Parathyroid adenoma (tissue), 2 donors: ENCODE measurements at regions not wholly inside any gene's neighbourhood (a gene's known extent, or its start where the extent isn't known, plus 50 kb on each side); places are given as distances from the start of the nearest gene placed in this dataset.

Experiments
- H2AFZ ChIP-seq: fragments of 300-600 bp; sonication (generic); one replicate; pipeline ENCODE4 v1.7.0; 2017; ENCODE audit warnings: antibody characterized with exemption, mild to moderate bottlenecking
- H3K27ac ChIP-seq: fragments of 300-600 bp; sonication (generic); one replicate; pipeline ENCODE4 v1.7.0; 2017
- H3K27me3 ChIP-seq: fragments of 300-600 bp; sonication (generic); one replicate; pipeline ENCODE4 v1.7.0; 2017; ENCODE audit warnings: low read length; ENCODE audit not compliant: control insufficient read depth, insufficient read depth
- H3K36me3 ChIP-seq: fragments of 300-600 bp; sonication (generic); one replicate; pipeline ENCODE4 v1.7.0; 2017; ENCODE audit warnings: low read length; ENCODE audit not compliant: control insufficient read depth, insufficient read depth
- H3K4me1 ChIP-seq: fragments of 300-600 bp; sonication (generic); one replicate; pipeline ENCODE4 v1.7.0; 2017; ENCODE audit warnings: control low read depth
- H3K4me2 ChIP-seq: fragments of 300-600 bp; sonication (generic); one replicate; pipeline ENCODE4 v1.7.0; 2017; ENCODE audit warnings: low read length
- H3K4me3 ChIP-seq: fragments of 300-600 bp; sonication (generic); one replicate; pipeline ENCODE4 v1.7.0; 2017; ENCODE audit warnings: low read depth, low read length
- H3K79me2 ChIP-seq: fragments of 300-600 bp; sonication (generic); one replicate; pipeline ENCODE4 v1.7.0; 2017; ENCODE audit warnings: control low read depth
- H3K9ac ChIP-seq: fragments of 300-600 bp; sonication (generic); one replicate; pipeline ENCODE4 v1.7.0; 2017; ENCODE audit warnings: mild to moderate bottlenecking
- H3K9me3 ChIP-seq: fragments of 300-600 bp; sonication (generic); one replicate; pipeline ENCODE4 v1.7.0; 2017; ENCODE audit warnings: low read length; ENCODE audit not compliant: control insufficient read depth
- TF ChIP-seq, protein P1 (sequence below): fragments of 300-600 bp; sonication (generic); IDR thresholded peaks from one replicate; pipeline ENCODE4 v1.7.0; 2017; ENCODE audit warnings: antibody characterized with exemption, mild to moderate bottlenecking
- donor health status: primary hyperparathyroidism.

GRCh38 chr20:24117383-24117782 lies 128.8 kb upstream of the GGTLC1 start:
- Histone ChIP-seq H3K27ac (no peak overlapping the region), H3K79me2 (no peaks in the 10 kb centered on the region), H3K4me2 (no peak overlapping the region), H3K27me3 (no peaks in the 10 kb centered on the region), H3K36me3 (no peaks in the 10 kb centered on the region), H3K4me3 (no peak overlapping the region), H3K9me3 (no peaks in the 10 kb centered on the region), H3K9ac (no peak overlapping the region), H2AFZ (no peak overlapping the region), H3K4me1 (peaks cover 6% of the 10 kb centered on the region)
- TF ChIP-seq, protein P1, sequence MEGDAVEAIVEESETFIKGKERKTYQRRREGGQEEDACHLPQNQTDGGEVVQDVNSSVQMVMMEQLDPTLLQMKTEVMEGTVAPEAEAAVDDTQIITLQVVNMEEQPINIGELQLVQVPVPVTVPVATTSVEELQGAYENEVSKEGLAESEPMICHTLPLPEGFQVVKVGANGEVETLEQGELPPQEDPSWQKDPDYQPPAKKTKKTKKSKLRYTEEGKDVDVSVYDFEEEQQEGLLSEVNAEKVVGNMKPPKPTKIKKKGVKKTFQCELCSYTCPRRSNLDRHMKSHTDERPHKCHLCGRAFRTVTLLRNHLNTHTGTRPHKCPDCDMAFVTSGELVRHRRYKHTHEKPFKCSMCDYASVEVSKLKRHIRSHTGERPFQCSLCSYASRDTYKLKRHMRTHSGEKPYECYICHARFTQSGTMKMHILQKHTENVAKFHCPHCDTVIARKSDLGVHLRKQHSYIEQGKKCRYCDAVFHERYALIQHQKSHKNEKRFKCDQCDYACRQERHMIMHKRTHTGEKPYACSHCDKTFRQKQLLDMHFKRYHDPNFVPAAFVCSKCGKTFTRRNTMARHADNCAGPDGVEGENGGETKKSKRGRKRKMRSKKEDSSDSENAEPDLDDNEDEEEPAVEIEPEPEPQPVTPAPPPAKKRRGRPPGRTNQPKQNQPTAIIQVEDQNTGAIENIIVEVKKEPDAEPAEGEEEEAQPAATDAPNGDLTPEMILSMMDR: no peak

DNA sequence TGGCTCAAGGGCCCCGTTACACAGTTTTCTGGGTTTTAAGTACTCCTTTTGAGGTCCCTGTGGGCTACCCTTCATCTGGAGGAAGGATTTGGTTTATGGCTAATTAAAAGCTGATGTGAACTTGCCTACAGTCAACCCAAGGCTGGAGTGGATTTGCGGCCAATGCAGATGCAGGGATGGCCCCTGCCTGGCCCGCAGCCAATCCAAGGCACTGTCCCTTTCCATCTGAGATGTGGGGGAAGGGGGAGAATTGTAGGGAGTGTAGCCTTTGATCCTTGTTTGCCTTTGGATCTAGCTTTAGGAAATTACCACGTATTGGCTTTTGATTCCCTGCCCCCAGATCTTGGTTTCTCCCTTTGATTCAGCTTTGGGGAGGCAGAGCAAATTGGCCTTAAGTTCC lies 128.0 kb upstream of the GGTLC1 start:
- Histone ChIP-seq H2AFZ (no peak overlapping the region), H3K4me2 (no peak overlapping the region), H3K9me3 (no peaks in the 10 kb centered on the region), H3K36me3 (no peaks in the 10 kb centered on the region), H3K27me3 (no peaks in the 10 kb centered on the region), H3K27ac (no peak overlapping the region), H3K4me3 (no peak overlapping the region), H3K9ac (no peak overlapping the region), H3K4me1 (no peaks in the 10 kb centered on the region), H3K79me2 (no peaks in the 10 kb centered on the region)
- TF ChIP-seq, protein P1: no peak

GRCh38 chr20:24112360-24112759 lies 123.8 kb upstream of the GGTLC1 start:
- H3K27me3 ChIP-seq: no peaks in the 10 kb centered on the region
- H2AFZ ChIP-seq: no peak overlapping the region
- no peak overlapping the region for H3K9ac ChIP-seq
- H3K36me3 ChIP-seq: no peaks in the 10 kb centered on the region
- no peaks in the 10 kb centered on the region for H3K79me2 ChIP-seq
- no peaks in the 10 kb centered on the region for H3K4me1 ChIP-seq
- no peak overlapping the region for H3K4me2 ChIP-seq
- no peak overlapping the region for H3K4me3 ChIP-seq
- H3K27ac ChIP-seq: no peak overlapping the region
- no peaks in the 10 kb centered on the region for H3K9me3 ChIP-seq
- TF ChIP-seq, protein P1: no peak

DNA sequence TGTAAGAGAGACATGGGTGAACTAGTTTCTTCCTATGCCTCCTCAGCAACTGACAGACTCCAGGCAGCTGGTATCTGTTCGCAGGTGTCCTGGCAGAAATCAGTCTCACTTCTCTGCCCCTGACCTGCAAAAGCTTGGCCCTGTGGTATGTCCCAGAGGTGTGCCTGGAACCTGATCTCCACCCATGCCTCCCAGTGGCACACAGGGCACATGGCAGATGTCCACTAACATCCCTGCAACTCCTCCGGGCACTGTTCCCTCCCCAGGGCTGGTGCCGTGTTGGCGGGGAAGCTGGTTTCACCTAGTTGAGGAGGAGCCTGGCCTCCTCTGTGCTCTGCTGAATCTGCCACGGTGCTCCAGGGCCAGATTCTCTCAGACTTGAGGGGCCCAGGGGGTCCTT lies 123.3 kb upstream of the GGTLC1 start:
- Histone ChIP-seq H3K9ac (no peak overlapping the region), H3K9me3 (no peaks in the 10 kb centered on the region), H3K4me3 (no peak overlapping the region), H3K4me1 (no peaks in the 10 kb centered on the region), H3K79me2 (no peaks in the 10 kb centered on the region), H2AFZ (no peak overlapping the region), H3K27ac (no peak overlapping the region), H3K36me3 (no peaks in the 10 kb centered on the region), H3K27me3 (no peaks in the 10 kb centered on the region), H3K4me2 (no peak overlapping the region)
- TF ChIP-seq, protein P1: no peak

- H2AFZ ChIP-seq: no peak overlapping the region
- H3K79me2 ChIP-seq: no peaks in the 10 kb centered on the region
- H3K4me3 ChIP-seq: no peak overlapping the region
- H3K9ac ChIP-seq: no peak overlapping the region
- no peaks in the 10 kb centered on the region for H3K9me3 ChIP-seq
- TF ChIP-seq, protein P1: no peak
- H3K4me2 ChIP-seq: no peak overlapping the region
- no peak overlapping the region for H3K27ac ChIP-seq
- no peaks in the 10 kb centered on the region for H3K36me3 ChIP-seq
- H3K27me3 ChIP-seq: no peaks in the 10 kb centered on the region
- no peaks in the 10 kb centered on the region for H3K4me1 ChIP-seq
Measured at GRCh38 chr20:24109537-24109936, 121.0 kb upstream of the GGTLC1 start.
